ENCODE measurements at regions not wholly inside any gene's neighbourhood (a gene's known extent, or its start where the extent isn't known, plus 50 kb on each side); places are given as distances from the start of the nearest gene placed in this dataset.

DNA sequence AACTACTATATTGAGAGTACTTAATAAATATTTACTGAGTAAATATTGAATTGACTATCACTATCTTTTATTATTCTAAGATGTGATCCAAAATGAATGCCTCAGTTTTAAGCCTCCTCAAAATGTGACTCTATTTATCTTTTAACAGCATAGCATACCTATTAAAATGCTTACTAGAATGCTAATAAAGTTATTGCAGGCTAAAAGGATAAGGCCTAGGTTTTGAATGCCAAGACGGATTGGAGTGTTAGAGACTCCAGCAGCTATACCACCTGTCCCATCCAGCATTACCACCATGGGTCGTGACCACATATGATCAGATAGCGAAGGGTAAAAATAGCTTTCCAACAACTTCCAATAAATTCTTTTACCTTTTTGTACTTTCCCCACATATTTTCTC is 64.7 kb upstream of the MYRIP start:
- H3K9me2 ChIP-seq (ENCODE audit: insufficient read depth): no peaks in the 10 kb centered on the region
- H3K4me1 ChIP-seq (replicated peaks; ENCODE audit: insufficient read depth): no peaks in the 10 kb centered on the region
- no peak overlapping the region for H3K4me3 ChIP-seq
- no peaks in the 10 kb centered on the region for H4K20me1 ChIP-seq (ENCODE audit: insufficient read depth)
- BruUV-seq (replicated peaks): no TSS peak
- H3K27ac ChIP-seq: no peak overlapping the region
- DNase-seq: no peak
- H3K9me3 ChIP-seq (ENCODE audit: insufficient read depth, low read depth): no peaks in the 10 kb centered on the region
- intact Hi-C loops (cut with micrococcal nuclease; ENCODE audit: unreplicated experiment): no loop called here
- no peak for TF ChIP-seq EZH2 (IDR thresholded peaks at IDR 0.05; ENCODE audit: low read depth)
- TF ChIP-seq, protein P1, sequence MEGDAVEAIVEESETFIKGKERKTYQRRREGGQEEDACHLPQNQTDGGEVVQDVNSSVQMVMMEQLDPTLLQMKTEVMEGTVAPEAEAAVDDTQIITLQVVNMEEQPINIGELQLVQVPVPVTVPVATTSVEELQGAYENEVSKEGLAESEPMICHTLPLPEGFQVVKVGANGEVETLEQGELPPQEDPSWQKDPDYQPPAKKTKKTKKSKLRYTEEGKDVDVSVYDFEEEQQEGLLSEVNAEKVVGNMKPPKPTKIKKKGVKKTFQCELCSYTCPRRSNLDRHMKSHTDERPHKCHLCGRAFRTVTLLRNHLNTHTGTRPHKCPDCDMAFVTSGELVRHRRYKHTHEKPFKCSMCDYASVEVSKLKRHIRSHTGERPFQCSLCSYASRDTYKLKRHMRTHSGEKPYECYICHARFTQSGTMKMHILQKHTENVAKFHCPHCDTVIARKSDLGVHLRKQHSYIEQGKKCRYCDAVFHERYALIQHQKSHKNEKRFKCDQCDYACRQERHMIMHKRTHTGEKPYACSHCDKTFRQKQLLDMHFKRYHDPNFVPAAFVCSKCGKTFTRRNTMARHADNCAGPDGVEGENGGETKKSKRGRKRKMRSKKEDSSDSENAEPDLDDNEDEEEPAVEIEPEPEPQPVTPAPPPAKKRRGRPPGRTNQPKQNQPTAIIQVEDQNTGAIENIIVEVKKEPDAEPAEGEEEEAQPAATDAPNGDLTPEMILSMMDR (conservative IDR thresholded peaks at IDR 0.05): no peak
- ChIA-PET CTCF (no interaction called here), POLR2A (ENCODE audit: unreplicated experiment) (no interaction called here)
- H3K36me3 ChIP-seq (ENCODE audit: low read depth): no peaks in the 10 kb centered on the region
- peaks cover 16% of the 10 kb centered on the region; the same call in 1 of the 2 replicates for H3K27me3 ChIP-seq (ENCODE audit: insufficient read depth, low read depth)
- H2AFZ ChIP-seq: no peak overlapping the region
- H3F3A ChIP-seq (ENCODE audit: insufficient read depth, low read depth): no peaks in the 10 kb centered on the region
- no peak overlapping the region for H3K4me2 ChIP-seq
- no peaks in the 10 kb centered on the region for H3K79me2 ChIP-seq (ENCODE audit: low read depth)

GRCh38 chr3:39748002-39748401 is 61.4 kb upstream of the MYRIP start:
- TF ChIP-seq, protein P1 (conservative IDR thresholded peaks at IDR 0.05): no peak
- TF ChIP-seq EZH2 (IDR thresholded peaks at IDR 0.05; ENCODE audit: low read depth): no peak
- no peaks in the 10 kb centered on the region for H3K4me1 ChIP-seq (replicated peaks; ENCODE audit: insufficient read depth)
- H3K36me3 ChIP-seq (ENCODE audit: low read depth): no peaks in the 10 kb centered on the region
- no peaks in the 10 kb centered on the region for H3K9me3 ChIP-seq (ENCODE audit: insufficient read depth, low read depth)
- intact Hi-C loops (cut with micrococcal nuclease; ENCODE audit: unreplicated experiment): no loop called here
- no peaks in the 10 kb centered on the region for H4K20me1 ChIP-seq (ENCODE audit: insufficient read depth)
- no TSS peak for BruUV-seq (replicated peaks)
- no peak for DNase-seq
- POLR2A ChIA-PET (ENCODE audit: unreplicated experiment): no interaction called here
- H3K27me3 ChIP-seq (ENCODE audit: insufficient read depth, low read depth): no peaks in the 10 kb centered on the region
- H3K79me2 ChIP-seq (ENCODE audit: low read depth): no peaks in the 10 kb centered on the region
- no peak overlapping the region for H3K27ac ChIP-seq
- H3K9me2 ChIP-seq (ENCODE audit: insufficient read depth): no peaks in the 10 kb centered on the region
- H2AFZ ChIP-seq: no peak overlapping the region
- CTCF ChIA-PET: no interaction called here
- no peak overlapping the region for H3K4me2 ChIP-seq
- H3K4me3 ChIP-seq: no peak overlapping the region
- no peaks in the 10 kb centered on the region for H3F3A ChIP-seq (ENCODE audit: insufficient read depth, low read depth)

GRCh38 chr3:39748763-39749162 is 60.6 kb upstream of the MYRIP start:
- CTCF ChIA-PET: no interaction called here
- no peaks in the 10 kb centered on the region for H3K27me3 ChIP-seq (ENCODE audit: insufficient read depth, low read depth)
- BruUV-seq (replicated peaks): no TSS peak
- POLR2A ChIA-PET (ENCODE audit: unreplicated experiment): no interaction called here
- H3F3A ChIP-seq (ENCODE audit: insufficient read depth, low read depth): no peaks in the 10 kb centered on the region
- no peaks in the 10 kb centered on the region for H3K4me1 ChIP-seq (replicated peaks; ENCODE audit: insufficient read depth)
- no peaks in the 10 kb centered on the region for H3K9me3 ChIP-seq (ENCODE audit: insufficient read depth, low read depth)
- no peak for TF ChIP-seq EZH2 (IDR thresholded peaks at IDR 0.05; ENCODE audit: low read depth)
- TF ChIP-seq, protein P1 (conservative IDR thresholded peaks at IDR 0.05): no peak
- no peaks in the 10 kb centered on the region for H3K36me3 ChIP-seq (ENCODE audit: low read depth)
- no peak overlapping the region for H3K4me3 ChIP-seq
- H3K79me2 ChIP-seq (ENCODE audit: low read depth): no peaks in the 10 kb centered on the region
- H3K9me2 ChIP-seq (ENCODE audit: insufficient read depth): no peaks in the 10 kb centered on the region
- H4K20me1 ChIP-seq (ENCODE audit: insufficient read depth): no peaks in the 10 kb centered on the region
- no peak overlapping the region for H2AFZ ChIP-seq
- DNase-seq: no peak
- H3K27ac ChIP-seq: no peak overlapping the region
- no peak overlapping the region for H3K4me2 ChIP-seq
- intact Hi-C loops (cut with micrococcal nuclease; ENCODE audit: unreplicated experiment): no loop called here
